ENCODE measurements at regions not wholly inside any gene's neighbourhood (a gene's known extent, or its start where the extent isn't known, plus 50 kb on each side); places are given as distances from the start of the nearest gene placed in this dataset.

DNA sequence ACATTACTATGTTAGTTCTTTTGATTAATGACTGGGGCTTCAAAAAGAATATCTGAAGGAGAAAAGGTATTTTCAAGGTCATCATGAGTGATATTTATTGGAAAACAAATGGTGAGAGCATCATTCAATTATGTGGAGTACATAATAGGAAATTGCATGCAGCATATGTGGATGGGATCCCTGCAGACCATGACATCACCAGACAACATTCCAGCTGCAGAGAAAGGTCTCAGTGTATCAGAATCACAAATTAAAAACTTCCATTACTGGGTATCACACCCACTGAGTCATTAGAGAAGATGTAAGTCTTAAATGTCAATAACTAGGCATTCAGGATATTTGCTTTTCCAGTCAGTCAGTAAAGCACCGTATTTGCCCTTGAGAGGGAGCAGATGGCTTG, 574.4 kb upstream of the SLC10A2 start:
- TF ChIP-seq FOXP2 (optimal IDR thresholded peaks at IDR 0.05; ENCODE audit: control extremely low read depth, extremely low read length, insufficient read depth) (no peak), EZH2 (IDR thresholded peaks at IDR 0.05) (no peak), POLR2AphosphoS5 (IDR thresholded peaks at IDR 0.05; ENCODE audit: borderline replicate concordance, low read depth, low read length) (no peak)

Data from SK-N-MC (cell line).